HL-60 (cell line): ENCODE measurements at regions not wholly inside any gene's neighbourhood (a gene's known extent, or its start where the extent isn't known, plus 50 kb on each side); places are given as distances from the start of the nearest gene placed in this dataset.

Experiments
- DNase-seq, 2 experiments: peaks; one replicate each; pipeline ENCODE4 v3.0.0-alpha.2; 2010 to 2020; ENCODE audit warnings: low read depth in 1 of 2, low spot score in 1 of 2
- H3K27ac ChIP-seq: fragments of 250-450 bp; sonication (Bioruptor Pico); replicated peaks from 2 replicates; pipeline ENCODE4 v1.5.1; 2020; ENCODE audit warnings: mild to moderate bottlenecking, moderate library complexity
- H3K27me3 ChIP-seq: fragments of 250-450 bp; sonication (Bioruptor Pico); 2 replicates; pipeline ENCODE4 v1.5.1; 2021; ENCODE audit warnings: mild to moderate bottlenecking, moderate library complexity; ENCODE audit not compliant: insufficient read depth, poor library complexity, severe bottlenecking
- H3K4me3 ChIP-seq: replicated peaks from 2 replicates; pipeline ENCODE4 v1.5.1; 2011; ENCODE audit warnings: mild to moderate bottlenecking, control low read depth, low read length; ENCODE audit not compliant: insufficient read depth
- GABPA ChIP-seq: IDR thresholded peaks from 2 replicates; pipeline ENCODE4 v1.6.1; 2012; ENCODE audit warnings: low read depth
- POLR2AphosphoS5 ChIP-seq: IDR thresholded peaks from 2 replicates; pipeline ENCODE4 v1.6.1; 2012; ENCODE audit warnings: low read depth
- SPI1 ChIP-seq: IDR thresholded peaks from 2 replicates; pipeline ENCODE4 v1.6.1; 2012; ENCODE audit warnings: low read depth, mild to moderate bottlenecking, borderline replicate concordance
- TF ChIP-seq, protein P1 (sequence below): IDR thresholded peaks from one replicate; pipeline ENCODE4 v1.5.1; 2011; ENCODE audit warnings: low read length, control low read depth, inconsistent platforms; ENCODE audit not compliant: insufficient read depth
- TF ChIP-seq, protein P2 (sequence below): IDR thresholded peaks from 2 replicates; pipeline ENCODE4 v1.6.1; 2012; ENCODE audit warnings: low read depth; ENCODE audit not compliant: insufficient replicate concordance

DNA sequence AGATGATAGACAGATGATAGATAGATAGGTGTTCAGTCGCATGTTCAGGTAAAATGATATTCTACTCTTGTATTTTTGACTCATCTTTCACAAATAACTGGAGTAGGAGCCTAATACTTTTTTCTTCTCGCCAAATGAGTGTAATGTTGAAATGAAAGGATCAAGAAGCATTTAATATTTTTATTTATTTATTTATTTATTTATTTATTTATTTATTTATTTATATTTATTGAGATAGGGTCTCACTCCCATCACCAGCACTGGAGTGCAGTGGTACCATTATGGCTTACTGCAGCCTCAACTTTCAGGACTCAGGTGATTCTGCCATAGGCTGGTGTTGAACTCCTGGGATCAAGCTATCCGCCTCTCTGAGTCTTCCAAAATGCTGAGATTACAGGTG, 298.8 kb downstream of the KCNC2 start:
- no peak overlapping the region for H3K4me3 ChIP-seq
- H3K27me3 ChIP-seq: no peaks in the 10 kb centered on the region
- DNase-seq: no peak
- no peak overlapping the region for H3K27ac ChIP-seq
- TF ChIP-seq GABPA: no peak
- no peak for TF ChIP-seq SPI1
- no peak for TF ChIP-seq POLR2AphosphoS5
- TF ChIP-seq, protein P1, sequence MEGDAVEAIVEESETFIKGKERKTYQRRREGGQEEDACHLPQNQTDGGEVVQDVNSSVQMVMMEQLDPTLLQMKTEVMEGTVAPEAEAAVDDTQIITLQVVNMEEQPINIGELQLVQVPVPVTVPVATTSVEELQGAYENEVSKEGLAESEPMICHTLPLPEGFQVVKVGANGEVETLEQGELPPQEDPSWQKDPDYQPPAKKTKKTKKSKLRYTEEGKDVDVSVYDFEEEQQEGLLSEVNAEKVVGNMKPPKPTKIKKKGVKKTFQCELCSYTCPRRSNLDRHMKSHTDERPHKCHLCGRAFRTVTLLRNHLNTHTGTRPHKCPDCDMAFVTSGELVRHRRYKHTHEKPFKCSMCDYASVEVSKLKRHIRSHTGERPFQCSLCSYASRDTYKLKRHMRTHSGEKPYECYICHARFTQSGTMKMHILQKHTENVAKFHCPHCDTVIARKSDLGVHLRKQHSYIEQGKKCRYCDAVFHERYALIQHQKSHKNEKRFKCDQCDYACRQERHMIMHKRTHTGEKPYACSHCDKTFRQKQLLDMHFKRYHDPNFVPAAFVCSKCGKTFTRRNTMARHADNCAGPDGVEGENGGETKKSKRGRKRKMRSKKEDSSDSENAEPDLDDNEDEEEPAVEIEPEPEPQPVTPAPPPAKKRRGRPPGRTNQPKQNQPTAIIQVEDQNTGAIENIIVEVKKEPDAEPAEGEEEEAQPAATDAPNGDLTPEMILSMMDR: no peak
- TF ChIP-seq, protein P2, sequence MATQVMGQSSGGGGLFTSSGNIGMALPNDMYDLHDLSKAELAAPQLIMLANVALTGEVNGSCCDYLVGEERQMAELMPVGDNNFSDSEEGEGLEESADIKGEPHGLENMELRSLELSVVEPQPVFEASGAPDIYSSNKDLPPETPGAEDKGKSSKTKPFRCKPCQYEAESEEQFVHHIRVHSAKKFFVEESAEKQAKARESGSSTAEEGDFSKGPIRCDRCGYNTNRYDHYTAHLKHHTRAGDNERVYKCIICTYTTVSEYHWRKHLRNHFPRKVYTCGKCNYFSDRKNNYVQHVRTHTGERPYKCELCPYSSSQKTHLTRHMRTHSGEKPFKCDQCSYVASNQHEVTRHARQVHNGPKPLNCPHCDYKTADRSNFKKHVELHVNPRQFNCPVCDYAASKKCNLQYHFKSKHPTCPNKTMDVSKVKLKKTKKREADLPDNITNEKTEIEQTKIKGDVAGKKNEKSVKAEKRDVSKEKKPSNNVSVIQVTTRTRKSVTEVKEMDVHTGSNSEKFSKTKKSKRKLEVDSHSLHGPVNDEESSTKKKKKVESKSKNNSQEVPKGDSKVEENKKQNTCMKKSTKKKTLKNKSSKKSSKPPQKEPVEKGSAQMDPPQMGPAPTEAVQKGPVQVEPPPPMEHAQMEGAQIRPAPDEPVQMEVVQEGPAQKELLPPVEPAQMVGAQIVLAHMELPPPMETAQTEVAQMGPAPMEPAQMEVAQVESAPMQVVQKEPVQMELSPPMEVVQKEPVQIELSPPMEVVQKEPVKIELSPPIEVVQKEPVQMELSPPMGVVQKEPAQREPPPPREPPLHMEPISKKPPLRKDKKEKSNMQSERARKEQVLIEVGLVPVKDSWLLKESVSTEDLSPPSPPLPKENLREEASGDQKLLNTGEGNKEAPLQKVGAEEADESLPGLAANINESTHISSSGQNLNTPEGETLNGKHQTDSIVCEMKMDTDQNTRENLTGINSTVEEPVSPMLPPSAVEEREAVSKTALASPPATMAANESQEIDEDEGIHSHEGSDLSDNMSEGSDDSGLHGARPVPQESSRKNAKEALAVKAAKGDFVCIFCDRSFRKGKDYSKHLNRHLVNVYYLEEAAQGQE: no peak

DNA sequence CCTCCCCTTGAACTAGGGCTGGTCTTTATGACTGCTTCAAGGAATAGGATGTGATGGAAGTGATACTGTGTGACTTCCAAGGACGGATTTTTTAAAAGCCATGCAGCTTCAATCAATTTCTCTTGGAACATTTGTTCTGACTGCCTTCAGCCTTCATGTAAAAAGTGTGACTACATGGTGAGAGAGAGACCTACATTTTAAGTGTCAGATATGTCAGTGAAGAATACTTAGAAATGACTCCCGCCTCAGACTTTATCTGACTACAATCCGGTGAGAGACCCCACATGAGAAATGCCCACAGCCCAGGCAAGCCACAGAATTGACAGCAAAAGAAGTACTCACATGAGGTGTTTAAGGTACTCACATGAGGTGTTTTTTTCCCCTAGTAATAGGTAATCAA, 295.3 kb downstream of the KCNC2 start:
- TF ChIP-seq, protein P2: no peak
- TF ChIP-seq POLR2AphosphoS5 (no peak), SPI1 (no peak), GABPA (no peak)
- TF ChIP-seq, protein P1: no peak
- H3K27ac ChIP-seq: no peak overlapping the region
- no peak overlapping the region for H3K4me3 ChIP-seq
- H3K27me3 ChIP-seq: no peaks in the 10 kb centered on the region
- DNase-seq: no peak

DNA sequence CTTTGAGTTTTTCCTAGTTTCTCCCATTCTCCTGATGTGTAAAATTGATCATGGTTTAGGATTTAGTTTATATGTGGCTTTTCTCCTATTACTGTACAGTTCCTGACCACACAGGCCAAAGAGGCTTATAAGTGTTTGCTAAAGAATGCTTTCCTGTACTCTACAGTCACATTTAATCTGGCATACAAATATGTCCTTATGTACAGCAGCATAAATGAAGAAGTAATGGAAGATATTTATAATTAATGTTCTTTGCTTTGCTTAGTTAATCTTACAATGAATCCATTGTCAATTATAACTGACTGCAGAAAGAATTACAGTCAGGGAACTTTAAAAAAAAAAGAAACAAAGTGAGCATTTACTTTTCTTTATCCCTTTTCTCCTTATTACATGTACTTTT, 293.9 kb downstream of the KCNC2 start:
- Histone ChIP-seq H3K27me3 (no peaks in the 10 kb centered on the region), H3K27ac (no peak overlapping the region), H3K4me3 (no peak overlapping the region)
- no peak for DNase-seq
- TF ChIP-seq, protein P2: no peak
- TF ChIP-seq POLR2AphosphoS5 (no peak), SPI1 (no peak), GABPA (no peak)
- TF ChIP-seq, protein P1: no peak
